SK-N-SH (cell line): ENCODE measurements at regions not wholly inside any gene's neighbourhood (a gene's known extent, or its start where the extent isn't known, plus 50 kb on each side); places are given as distances from the start of the nearest gene placed in this dataset.

ENCODE experiments used
- CTCF ChIA-PET: fragments of 300-600, 350-600 bp; formaldehyde crosslinking; extraction: SDS; loops from one replicate; lab custom pipeline; 2021; lab: Yijun Ruan, JAX
- POLR2A ChIA-PET: fragments of 350-600 bp; sonication (Branson Sonifier 250); formaldehyde crosslinking; extraction: SDS; loops from one replicate; lab custom pipeline; 2020; ENCODE audit warnings: antibody characterized with exemption, inconsistent platforms; lab: Yijun Ruan, JAX
- DNase-seq: peaks from one replicate; pipeline ENCODE4 v3.0.0; 2012
- H2AFZ ChIP-seq: fragments of 200-600 bp; sonication (generic); 2 replicates; pipeline ENCODE4 v1.8.1; 2016; ENCODE audit warnings: antibody characterized with exemption, mild to moderate bottlenecking, low read depth
- H3F3A ChIP-seq: fragments of 200-600 bp; sonication (generic); replicated peaks from 2 replicates; pipeline ENCODE3; 2016; ENCODE audit warnings: antibody characterized with exemption, mild to moderate bottlenecking; ENCODE audit not compliant: insufficient read depth
- H3K27ac ChIP-seq, 2 experiments: fragments of 200-500 bp in 1 of 2; fragments of 200-600 bp in 1 of 2; sonication (Bioruptor generic) in 1 of 2; sonication (generic), shearing (Covaris generic) in 1 of 2; 2 replicates each; pipeline versions ENCODE4 v1.5.1 to v1.6.1; 2014 to 2016; ENCODE audit warnings: low read depth in 2 of 2, inconsistent platforms in 1 of 2, low read length in 1 of 2, mild to moderate bottlenecking in 1 of 2, mixed read lengths in 1 of 2
- H3K27me3 ChIP-seq: fragments of 200-600 bp; sonication (generic), shearing (Covaris generic); 2 replicates; pipeline ENCODE4 v1.6.1; 2016; ENCODE audit warnings: mixed run types; ENCODE audit not compliant: insufficient read depth
- H3K36me3 ChIP-seq, 2 experiments: fragments of 200-500 bp in 1 of 2; fragments of 200-600 bp in 1 of 2; sonication (Bioruptor generic) in 1 of 2; sonication (generic) in 1 of 2; replicated peaks in 1 of 2; 2 replicates each; pipeline versions ENCODE3 to v1.5.1; 2014 to 2016; ENCODE audit warnings: low read length in 1 of 2, mild to moderate bottlenecking in 1 of 2; ENCODE audit not compliant: insufficient read depth in 2 of 2, control insufficient read depth in 1 of 2
- H3K4me1 ChIP-seq, 2 experiments: fragments of 200-500 bp in 1 of 2; fragments of 200-600 bp in 1 of 2; sonication (Bioruptor generic) in 1 of 2; sonication (generic), shearing (Covaris generic) in 1 of 2; 2 replicates each; pipeline versions ENCODE4 v1.5.1 to v1.6.1; 2014 to 2016; ENCODE audit warnings: low read depth in 1 of 2, low read length in 1 of 2, mixed run types in 1 of 2; ENCODE audit not compliant: insufficient read depth in 2 of 2, control insufficient read depth in 1 of 2
- H3K4me2 ChIP-seq: fragments of 200-600 bp; sonication (generic), shearing (Covaris generic); 2 replicates; pipeline ENCODE4 v1.6.1; 2017; ENCODE audit warnings: mixed run types
- H3K4me3 ChIP-seq, 2 experiments: fragments of 200-500 bp in 1 of 2; fragments of 200-600 bp in 1 of 2; sonication (Bioruptor generic) in 1 of 2; sonication (generic), shearing (Covaris generic) in 1 of 2; 2 replicates each; pipeline versions ENCODE4 v1.5.1 to v1.8.1; 2014 to 2016; ENCODE audit warnings: low read depth in 2 of 2, inconsistent platforms in 1 of 2, low read length in 1 of 2, mild to moderate bottlenecking in 1 of 2, mixed read lengths in 1 of 2, moderate library complexity in 1 of 2
- H3K79me2 ChIP-seq: fragments of 200-600 bp; sonication (generic); 2 replicates; pipeline ENCODE4 v1.8.1; 2017; ENCODE audit warnings: mild to moderate bottlenecking; ENCODE audit not compliant: insufficient read depth
- H3K9ac ChIP-seq: fragments of 200-600 bp; sonication (generic); 2 replicates; pipeline ENCODE4 v1.6.1; 2017; ENCODE audit warnings: mixed run types
- H3K9me2 ChIP-seq: fragments of 200-600 bp; sonication (generic); 2 replicates; pipeline ENCODE4 v1.6.1; 2017; ENCODE audit warnings: mixed run types
- H3K9me3 ChIP-seq: fragments of 200-600 bp; sonication (generic); 2 replicates; pipeline ENCODE4 v1.6.1; 2017; ENCODE audit warnings: mixed run types, mild to moderate bottlenecking, moderate library complexity
- H4K20me1 ChIP-seq: fragments of 200-600 bp; sonication (generic); 2 replicates; pipeline ENCODE4 v1.6.1; 2017; ENCODE audit warnings: mild to moderate bottlenecking, mixed run types; ENCODE audit not compliant: insufficient read depth
- ELF1 ChIP-seq: IDR thresholded peaks from 2 replicates; pipeline ENCODE4 v1.4.0; 2012
- FOXJ3 ChIP-seq: sonication (generic); formaldehyde crosslinking; IDR thresholded peaks from 2 replicates; pipeline ENCODE4 v1.5.1; 2020; ENCODE audit warnings: mild to moderate bottlenecking, missing genetic modification reagents
- GABPA ChIP-seq: IDR thresholded peaks from 2 replicates; pipeline ENCODE4 v1.4.0; 2012; ENCODE audit warnings: low read depth, mild to moderate bottlenecking
- JUND ChIP-seq: IDR thresholded peaks from 2 replicates; pipeline ENCODE4 v1.4.0; 2012
- PBX3 ChIP-seq: IDR thresholded peaks from 2 replicates; pipeline ENCODE4; 2012
- RXRA ChIP-seq: IDR thresholded peaks from 2 replicates; pipeline ENCODE4 v1.4.0; 2012; ENCODE audit warnings: low read depth, mild to moderate bottlenecking, borderline replicate concordance
- SIN3A ChIP-seq: IDR thresholded peaks from 2 replicates; pipeline ENCODE4 v1.6.1; 2012; ENCODE audit warnings: low read depth, mild to moderate bottlenecking, low read length, moderate library complexity, borderline replicate concordance
- SMC3 ChIP-seq: IDR thresholded peaks from 2 replicates; pipeline ENCODE4 v1.6.1; 2012; ENCODE audit warnings: low read depth, low read length, improper control_type of control experiment
- TCF12 ChIP-seq: IDR thresholded peaks from 2 replicates; pipeline ENCODE4 v1.4.0; 2012
- USF1 ChIP-seq: IDR thresholded peaks from 2 replicates; pipeline ENCODE4 v1.4.0; 2012; ENCODE audit warnings: low read depth, borderline replicate concordance
- USF2 ChIP-seq: fragments of 150-350 bp; IDR thresholded peaks from 2 replicates; pipeline ENCODE4 v1.6.1; 2017; ENCODE audit warnings: antibody characterized with exemption, low read length, low read depth, borderline replicate concordance
- ZBTB33 ChIP-seq: IDR thresholded peaks from 2 replicates; pipeline ENCODE4 v1.4.0; 2012; ENCODE audit warnings: low read depth, borderline replicate concordance
- WGBS: methylation state at CpG from one replicate; pipeline ENCODE4 v1.1.6; 2017; ENCODE audit warnings: low lambda C conversion rate; 5-methylcytosine and 5-hydroxymethylcytosine counted together

GRCh38 chr9:109588415-109588814 is 90.3 kb upstream of the PTPN3 start:
- Histone ChIP-seq H3F3A (peaks cover 14% of the 10 kb centered on the region), H3K9me3 (peaks cover 4% of the 10 kb centered on the region; the same call in 1 of the 2 replicates), H3K4me1 (no peaks in the 10 kb centered on the region), H3K79me2 (no peaks in the 10 kb centered on the region), H3K9ac (no peak overlapping the region), H3K9me2 (no peaks in the 10 kb centered on the region), H3K36me3 (no peaks in the 10 kb centered on the region), H3K4me2 (no peak overlapping the region), H2AFZ (no peak overlapping the region), H4K20me1 (no peaks in the 10 kb centered on the region), H3K4me3 (no peak overlapping the region), H3K27me3 (no peaks in the 10 kb centered on the region; the same call in 1 of the 2 replicates), H3K27ac (no peak overlapping the region)
- DNase-seq, result no peak
- WGBS, result 9% methylated on average over 3 of the region's 3 CpGs
- POLR2A ChIA-PET, result no interaction called here
- no peak for TF ChIP-seq ELF1
- TF ChIP-seq FOXJ3 (CRISPR knock-in tag), result no peak
- CTCF ChIA-PET, result no interaction called here

GRCh38 chr9:109590966-109591365 is 92.9 kb upstream of the PTPN3 start:
- H3K9me3 ChIP-seq, result peaks cover 4% of the 10 kb centered on the region; the same call in 1 of the 2 replicates
- ChIA-PET CTCF (interaction anchor here (0.5 to 1.2 kb wide), 3 partner anchors 15 to 854 kb away, joined by 3 read pairs; no protein-coding TSS in a partner anchor), POLR2A (no interaction called here)
- 4% methylated on average over 5 of the region's 5 CpGs for WGBS
- H3K27ac ChIP-seq, result peak overlapping the region in 1 of 2 experiments; percentile 60; a peak in 2 of 4 replicates
- no peaks in the 10 kb centered on the region for H3K36me3 ChIP-seq
- no peaks in the 10 kb centered on the region for H3K4me1 ChIP-seq
- no peaks in the 10 kb centered on the region; the same call in 1 of the 2 replicates for H3K27me3 ChIP-seq
- H3K79me2 ChIP-seq, result no peaks in the 10 kb centered on the region
- no peaks in the 10 kb centered on the region for H4K20me1 ChIP-seq
- peaks cover 14% of the 10 kb centered on the region for H3F3A ChIP-seq
- TF ChIP-seq SIN3A (no peak), PBX3 (peak; percentile 21; the same call in 1 of the 2 replicates)
- no peaks in the 10 kb centered on the region for H3K9me2 ChIP-seq
- no peak for DNase-seq
- no peak overlapping the region; the same call in 1 of the 2 replicates for H3K9ac ChIP-seq
- H3K4me3 ChIP-seq, result no peak overlapping the region
- H2AFZ ChIP-seq, result no peak overlapping the region
- no peak overlapping the region; the same call in 1 of the 2 replicates for H3K4me2 ChIP-seq

GRCh38 chr9:109591691-109592090 is 93.6 kb upstream of the PTPN3 start:
- peaks cover 4% of the 10 kb centered on the region; the same call in 1 of the 2 replicates for H3K9me3 ChIP-seq
- H3K36me3 ChIP-seq, result no peaks in the 10 kb centered on the region
- H3K27ac ChIP-seq, result peak overlapping the region in 1 of 2 experiments; percentile 60; a peak in 2 of 4 replicates
- no peak overlapping the region for H2AFZ ChIP-seq
- H4K20me1 ChIP-seq, result no peaks in the 10 kb centered on the region
- no peak overlapping the region; the same call in 1 of the 2 replicates for H3K9ac ChIP-seq
- no peak for TF ChIP-seq RXRA
- TF ChIP-seq USF2, result no peak
- TF ChIP-seq USF1, result no peak
- TF ChIP-seq GABPA, result no peak
- TF ChIP-seq JUND, result no peak
- TF ChIP-seq SMC3, result no peak
- TF ChIP-seq TCF12, result no peak
- TF ChIP-seq ZBTB33, result no peak
- H3K4me1 ChIP-seq, result no peaks in the 10 kb centered on the region
- no peaks in the 10 kb centered on the region for H3K79me2 ChIP-seq
- H3K4me2 ChIP-seq, result no peak overlapping the region
- ChIA-PET CTCF (interaction anchor here (1.1 to 1.2 kb wide), 2 partner anchors 15 to 19 kb away, joined by 3 read pairs; no protein-coding TSS in a partner anchor), POLR2A (no interaction called here)
- no peak overlapping the region for H3K4me3 ChIP-seq
- H3K27me3 ChIP-seq, result no peaks in the 10 kb centered on the region; the same call in 1 of the 2 replicates
- H3F3A ChIP-seq, result peaks cover 14% of the 10 kb centered on the region
- WGBS, result 33% methylated on average over 2 of the region's 2 CpGs
- H3K9me2 ChIP-seq, result no peaks in the 10 kb centered on the region
- no peak for DNase-seq
